ENCODE measurements at regions not wholly inside any gene's neighbourhood (a gene's known extent, or its start where the extent isn't known, plus 50 kb on each side); places are given as distances from the start of the nearest gene placed in this dataset.

GRCh38 chr11:110897035-110897434 is 184.8 kb upstream of the ARHGAP20 start:
- TF ChIP-seq CTCF (IDR thresholded peaks at IDR 0.05) (no peak), POLR2A (IDR thresholded peaks at IDR 0.05) (no peak)

Measured in testis (tissue), 2 donors.